ENCODE measurements at regions not wholly inside any gene's neighbourhood (a gene's known extent, or its start where the extent isn't known, plus 50 kb on each side); places are given as distances from the start of the nearest gene placed in this dataset.

- TF ChIP-seq GTF3C2 (IDR thresholded peaks at IDR 0.05; ENCODE audit: borderline replicate concordance, extremely low read depth, insufficient read length): no peak
- no peak for TF ChIP-seq CHAMP1 (IDR thresholded peaks at IDR 0.05)
- no peak for TF ChIP-seq MCM3 (IDR thresholded peaks at IDR 0.05)
- TF ChIP-seq ZNF76 (CRISPR knock-in tag; IDR thresholded peaks at IDR 0.05; ENCODE audit: borderline replicate concordance): no peak
- no peak for TF ChIP-seq MCM2 (IDR thresholded peaks at IDR 0.05; ENCODE audit: low read depth)
- TF ChIP-seq TAF7 (tag; IDR thresholded peaks at IDR 0.05): no peak
- TF ChIP-seq STAT6 (CRISPR knock-in tag; IDR thresholded peaks at IDR 0.05): no peak
- TF ChIP-seq ZBTB8A (IDR thresholded peaks at IDR 0.05; ENCODE audit: partially characterized antibody): no peak
- no peak for TF ChIP-seq ZNF696 (CRISPR knock-in tag; conservative IDR thresholded peaks at IDR 0.05)
- TF ChIP-seq SAFB2 (IDR thresholded peaks at IDR 0.05; ENCODE audit: borderline replicate concordance, low read depth, low read length, severe bottlenecking): no peak
These were observed 186.6 kb upstream of the RORA start (continued) for GRCh38 chr15:61415617-61416120.

Measured in K562 (cell line).